ENCODE measurements at regions not wholly inside any gene's neighbourhood (a gene's known extent, or its start where the extent isn't known, plus 50 kb on each side); places are given as distances from the start of the nearest gene placed in this dataset.
"Not testable (repeated sequence)": the region's sequence is repeated elsewhere in the genome, so short reads cannot be mapped to it uniquely, and the experiment has no call there.

DNA sequence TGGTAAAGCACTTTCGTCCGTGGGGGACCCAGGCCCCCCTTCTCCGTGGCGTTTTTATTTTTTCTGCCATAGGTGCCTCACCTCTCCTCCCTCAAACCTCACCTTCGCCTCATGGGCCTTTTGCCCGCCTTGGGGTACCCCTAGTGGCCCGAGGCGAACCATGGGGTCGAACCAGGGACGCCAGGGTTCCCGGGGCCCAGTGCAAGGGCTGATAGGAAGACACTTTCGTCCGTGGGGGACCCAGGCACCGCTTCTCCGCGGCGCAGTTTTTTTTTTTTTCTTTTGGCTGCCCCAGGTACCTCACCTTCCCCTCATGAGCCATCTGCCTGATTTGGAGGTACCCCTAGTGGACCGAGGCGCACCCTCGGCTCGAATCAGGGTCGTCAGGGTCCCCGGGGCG is 527.8 kb downstream of the FOXD4L4 start:
- TF ChIP-seq, protein P1, sequence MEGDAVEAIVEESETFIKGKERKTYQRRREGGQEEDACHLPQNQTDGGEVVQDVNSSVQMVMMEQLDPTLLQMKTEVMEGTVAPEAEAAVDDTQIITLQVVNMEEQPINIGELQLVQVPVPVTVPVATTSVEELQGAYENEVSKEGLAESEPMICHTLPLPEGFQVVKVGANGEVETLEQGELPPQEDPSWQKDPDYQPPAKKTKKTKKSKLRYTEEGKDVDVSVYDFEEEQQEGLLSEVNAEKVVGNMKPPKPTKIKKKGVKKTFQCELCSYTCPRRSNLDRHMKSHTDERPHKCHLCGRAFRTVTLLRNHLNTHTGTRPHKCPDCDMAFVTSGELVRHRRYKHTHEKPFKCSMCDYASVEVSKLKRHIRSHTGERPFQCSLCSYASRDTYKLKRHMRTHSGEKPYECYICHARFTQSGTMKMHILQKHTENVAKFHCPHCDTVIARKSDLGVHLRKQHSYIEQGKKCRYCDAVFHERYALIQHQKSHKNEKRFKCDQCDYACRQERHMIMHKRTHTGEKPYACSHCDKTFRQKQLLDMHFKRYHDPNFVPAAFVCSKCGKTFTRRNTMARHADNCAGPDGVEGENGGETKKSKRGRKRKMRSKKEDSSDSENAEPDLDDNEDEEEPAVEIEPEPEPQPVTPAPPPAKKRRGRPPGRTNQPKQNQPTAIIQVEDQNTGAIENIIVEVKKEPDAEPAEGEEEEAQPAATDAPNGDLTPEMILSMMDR (conservative IDR thresholded peaks at IDR 0.05) = not testable (repeated sequence)
- TF ChIP-seq EZH2 (IDR thresholded peaks at IDR 0.05; ENCODE audit: low read depth) = not testable (repeated sequence)
